CD4-positive, alpha-beta T cell treated with Interleukin-17A for 4 hours (primary cell): ENCODE measurements at regions not wholly inside any gene's neighbourhood (a gene's known extent, or its start where the extent isn't known, plus 50 kb on each side); places are given as distances from the start of the nearest gene placed in this dataset.
A peak's percentile ranks its signal among the peaks of the same experiment; 100 is the strongest.

Source experiments
- DNase-seq: peaks from one replicate; pipeline ENCODE4 v3.0.0-alpha.2; 2020; ENCODE audit warnings: mixed read lengths

DNA sequence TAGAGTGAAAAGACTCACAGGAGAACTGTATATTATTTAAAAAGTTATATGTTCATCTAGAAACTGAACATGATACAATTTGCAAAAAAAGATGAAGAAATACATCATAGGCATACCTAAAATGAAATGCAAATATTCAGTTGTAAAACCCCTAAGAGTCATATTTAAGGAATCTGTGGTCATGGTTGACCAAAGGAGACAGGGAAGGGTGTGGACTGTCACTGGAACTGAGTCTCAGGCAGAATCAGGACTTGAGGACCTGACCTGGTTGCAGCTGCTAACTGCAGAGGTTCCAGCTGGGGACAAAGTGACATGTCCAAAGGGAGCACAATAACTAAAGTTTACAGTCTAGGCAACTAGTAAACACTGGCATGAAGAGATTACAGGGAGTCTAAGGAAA is 211.3 kb upstream of the RAG2 start:
- no peak for DNase-seq

DNA sequence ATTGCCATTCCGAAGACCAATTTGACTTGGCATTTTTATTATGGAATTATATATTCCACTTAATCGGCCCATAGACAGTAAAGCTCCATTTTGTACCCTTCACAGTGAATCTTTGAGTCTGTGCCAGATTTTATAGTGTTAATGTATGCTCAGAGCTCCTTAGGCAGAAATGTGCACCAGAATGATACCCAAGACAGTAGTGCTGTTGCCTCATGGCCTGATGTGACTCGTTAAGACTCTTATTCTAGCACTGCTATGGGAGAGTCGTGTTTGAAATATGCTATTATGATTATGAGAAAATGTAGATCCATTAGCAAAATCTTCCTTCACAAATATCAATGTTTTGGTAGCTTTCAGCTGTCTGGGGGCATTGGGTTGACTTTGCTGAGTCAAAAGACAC is 209.8 kb upstream of the RAG2 start:
- no peak for DNase-seq

DNA sequence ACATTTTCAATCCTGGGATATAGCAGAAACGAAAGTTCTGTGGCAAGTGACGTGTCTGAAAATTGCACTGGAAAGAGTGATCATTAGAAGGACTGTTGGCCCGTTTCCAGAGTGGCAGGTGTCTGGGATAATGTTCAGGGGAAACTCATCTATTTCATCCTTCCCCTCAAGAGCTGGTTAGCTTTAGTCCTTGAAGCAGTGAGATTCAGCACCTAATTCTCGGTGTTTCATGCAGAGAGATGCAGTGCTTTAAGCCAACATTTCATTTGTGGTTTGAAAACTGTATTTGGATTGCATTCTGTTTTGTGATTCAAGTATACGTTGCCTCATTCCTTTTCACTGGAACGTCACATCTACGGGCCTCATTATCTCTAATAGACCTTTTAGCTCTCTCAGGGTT is 205.0 kb upstream of the RAG2 start:
- no peak for DNase-seq

DNA sequence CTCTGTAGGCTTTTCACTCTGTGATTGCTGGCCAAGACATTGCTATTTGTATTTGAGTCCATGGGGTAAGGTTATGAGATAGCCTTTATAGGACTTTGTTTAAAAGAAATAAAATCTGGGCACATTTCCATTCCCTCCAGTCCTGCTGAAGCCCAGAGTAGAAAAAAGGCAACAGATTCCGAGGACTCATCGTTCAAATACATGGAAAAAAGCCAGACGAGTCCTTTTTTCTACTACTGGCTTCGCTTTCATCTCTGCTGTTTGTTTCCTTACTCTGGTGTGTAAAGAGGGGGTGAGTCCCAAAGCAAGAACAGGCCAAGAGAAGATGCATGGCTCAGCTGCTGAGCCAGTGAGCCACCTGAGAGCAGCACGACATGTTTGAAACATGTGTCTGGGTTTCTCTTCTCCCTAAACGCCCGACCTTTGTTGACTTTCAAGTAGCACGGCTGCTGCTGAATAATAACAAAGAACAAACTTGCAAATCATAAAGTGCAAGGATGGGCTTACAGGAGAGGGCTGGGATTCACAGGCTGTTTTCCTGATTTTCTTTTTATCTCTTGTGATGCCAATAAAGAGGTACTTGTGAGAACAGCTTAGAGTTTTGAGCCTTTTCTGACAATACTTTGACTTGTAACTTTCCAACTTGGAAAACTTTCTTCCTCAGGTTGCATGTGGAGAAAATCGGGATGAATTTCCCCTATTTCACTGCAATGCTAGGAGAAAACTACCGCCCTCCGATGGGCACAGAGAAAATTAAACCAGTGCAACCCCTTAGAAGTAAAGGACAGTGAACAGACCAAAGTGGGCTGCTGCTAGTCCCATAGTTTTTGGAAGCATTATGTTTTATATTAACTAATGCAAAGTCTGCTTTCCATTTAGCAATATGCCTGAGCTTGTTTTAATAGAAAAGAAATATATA is 195.2 kb upstream of the RAG2 start:
- no peak for DNase-seq

DNA sequence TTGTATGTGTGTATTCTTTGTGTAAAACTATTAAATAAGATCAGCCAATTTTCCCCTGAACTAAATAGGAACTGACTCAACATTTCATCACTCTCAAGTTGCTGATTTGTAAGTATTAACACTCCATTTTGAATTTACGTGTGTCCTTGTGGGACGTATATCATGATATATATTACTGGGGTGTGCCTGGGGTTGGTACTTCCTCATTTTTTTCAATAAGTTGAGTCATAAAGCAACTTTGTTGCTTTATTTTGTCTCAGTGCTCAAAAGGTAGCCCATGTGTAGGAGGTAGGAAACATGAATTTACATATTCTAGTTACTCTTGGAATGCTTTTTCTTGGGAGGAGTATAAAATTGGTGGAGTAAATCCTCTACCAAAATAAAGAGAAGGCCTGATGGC is 193.9 kb upstream of the RAG2 start:
- DNase-seq: no peak

DNA sequence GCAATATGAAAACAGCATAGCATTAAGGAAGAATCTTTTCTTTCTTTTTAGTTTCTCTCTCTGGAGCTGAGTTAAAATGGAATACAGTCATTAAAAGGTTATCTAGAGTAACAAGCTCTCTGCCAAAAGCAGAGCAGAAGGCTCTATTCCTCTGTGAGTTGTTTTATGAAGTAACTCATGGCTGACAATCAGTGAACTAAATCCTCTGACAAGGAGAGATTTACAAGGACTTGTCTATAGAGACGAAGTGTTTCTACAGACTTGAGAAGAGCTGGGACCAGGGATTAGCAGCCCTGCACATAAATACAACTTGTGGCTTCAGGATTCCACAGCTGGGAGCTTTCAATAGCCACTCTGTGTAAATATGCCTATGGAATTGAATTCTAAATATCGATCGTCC is 192.5 kb upstream of the RAG2 start:
- DNase-seq: no peak

DNA sequence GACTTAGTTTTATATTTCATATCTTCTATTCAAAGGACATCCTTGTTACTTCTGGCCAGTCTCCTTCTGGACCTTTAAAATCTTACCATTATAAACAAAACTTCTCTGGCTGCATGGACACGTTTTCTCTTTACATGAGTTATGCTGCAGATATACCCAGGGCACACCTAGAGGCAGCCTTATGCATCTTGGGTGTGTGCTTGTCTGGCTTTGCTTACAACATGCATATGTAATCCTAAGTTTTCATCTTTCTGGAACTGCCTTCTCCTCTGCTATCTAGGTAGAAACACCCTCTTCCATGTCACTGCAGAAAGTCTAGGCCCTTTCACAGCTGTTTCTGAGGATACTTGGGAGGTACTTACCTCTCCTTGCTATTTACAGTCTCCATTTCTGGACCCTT is 185.8 kb upstream of the RAG2 start:
- no peak for DNase-seq

DNA sequence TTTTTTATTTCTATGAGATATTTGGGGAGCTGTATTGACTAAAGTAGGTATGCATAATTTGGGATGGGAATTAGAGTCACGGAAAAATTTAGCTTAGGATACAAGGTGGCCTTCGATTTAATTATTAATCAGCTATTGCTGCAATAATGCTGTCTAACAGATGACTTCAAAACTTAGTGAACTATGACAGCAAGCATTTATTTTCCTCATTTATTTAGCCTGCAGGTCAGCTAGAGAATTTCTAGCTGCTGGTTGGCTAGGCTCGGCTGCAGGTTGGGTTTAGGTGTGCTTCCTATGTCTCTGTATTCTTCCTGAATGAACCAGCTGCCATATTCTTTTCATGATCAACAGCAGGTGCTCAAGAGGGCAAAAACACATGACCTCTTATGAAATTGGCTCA is 181.8 kb upstream of the RAG2 start:
- no peak for DNase-seq

DNA sequence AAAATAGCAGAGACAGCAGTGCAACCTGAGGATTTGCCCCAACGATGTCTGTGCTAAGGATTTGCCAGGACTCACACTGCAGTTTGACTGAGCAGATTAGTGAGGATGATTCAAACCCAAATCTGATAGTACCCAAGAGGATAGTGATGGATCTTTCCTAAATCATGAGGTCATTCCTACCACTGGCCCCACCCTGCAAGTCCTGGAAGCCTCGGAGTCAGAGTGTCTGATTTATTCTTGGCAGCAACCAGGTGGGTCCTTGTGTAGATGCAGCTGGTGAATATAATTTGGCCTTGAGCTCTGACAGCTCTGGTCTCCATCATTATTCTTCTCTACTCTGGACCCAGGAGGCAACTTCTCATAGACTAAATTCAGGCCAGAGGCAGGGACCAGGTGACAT is 179.3 kb upstream of the RAG2 start:
- no peak for DNase-seq

DNA sequence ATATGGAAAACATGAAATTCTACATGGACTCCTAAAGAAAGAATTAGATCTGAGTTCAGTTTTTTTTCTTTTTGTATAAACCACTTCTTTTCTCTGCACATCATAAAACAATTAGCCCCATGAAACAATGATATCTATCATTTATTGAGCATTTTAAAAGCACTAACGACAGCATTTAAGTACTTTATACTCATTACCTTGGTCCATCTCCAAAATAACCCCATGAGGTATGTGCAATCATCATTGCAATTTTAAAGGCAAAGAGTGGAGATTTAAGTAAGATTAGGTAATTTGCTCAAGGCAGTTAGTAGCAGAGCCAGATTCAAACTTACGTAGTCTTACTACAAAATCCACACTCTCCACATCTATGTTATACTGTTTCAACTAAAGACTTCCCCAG is 177.7 kb upstream of the RAG2 start:
- DNase-seq: no peak

DNA sequence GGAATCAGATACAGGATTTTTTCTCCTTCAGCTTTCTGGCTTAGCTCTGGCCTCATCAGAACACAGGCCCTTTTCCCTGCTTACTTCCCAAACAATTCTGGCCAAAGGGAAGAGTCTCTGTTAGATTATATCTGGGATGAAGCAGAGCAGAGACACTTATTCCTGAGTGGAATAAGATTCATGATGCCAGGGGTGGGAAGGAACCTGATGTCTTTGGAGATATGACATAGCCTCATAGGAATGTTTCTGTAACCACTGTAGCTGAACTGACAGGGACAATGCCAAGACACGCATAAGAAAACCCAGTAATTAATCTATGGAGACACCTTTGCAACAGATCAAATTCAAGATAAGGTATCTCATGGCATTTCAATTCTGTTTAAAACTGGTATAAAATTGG is 177.1 kb upstream of the RAG2 start:
- DNase-seq: no peak

DNA sequence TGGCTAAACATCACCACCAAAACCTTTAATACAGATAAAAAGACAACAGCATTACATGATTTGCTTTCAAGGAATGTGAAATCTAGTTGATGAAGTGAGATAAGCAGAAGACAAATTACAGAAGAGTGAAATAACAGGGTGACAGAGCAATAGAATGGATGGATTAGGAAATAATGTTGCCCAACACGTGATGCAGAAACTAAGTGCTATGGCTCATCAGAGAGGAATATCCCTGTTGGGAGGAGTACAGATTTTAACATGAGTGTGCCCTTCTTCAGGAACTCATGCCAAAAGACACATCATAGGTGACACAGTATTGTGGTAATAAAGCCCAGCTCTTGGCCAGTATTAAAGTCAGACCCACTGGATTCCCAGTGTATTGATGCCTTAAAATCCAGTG is 176.6 kb upstream of the RAG2 start:
- no peak for DNase-seq

DNA sequence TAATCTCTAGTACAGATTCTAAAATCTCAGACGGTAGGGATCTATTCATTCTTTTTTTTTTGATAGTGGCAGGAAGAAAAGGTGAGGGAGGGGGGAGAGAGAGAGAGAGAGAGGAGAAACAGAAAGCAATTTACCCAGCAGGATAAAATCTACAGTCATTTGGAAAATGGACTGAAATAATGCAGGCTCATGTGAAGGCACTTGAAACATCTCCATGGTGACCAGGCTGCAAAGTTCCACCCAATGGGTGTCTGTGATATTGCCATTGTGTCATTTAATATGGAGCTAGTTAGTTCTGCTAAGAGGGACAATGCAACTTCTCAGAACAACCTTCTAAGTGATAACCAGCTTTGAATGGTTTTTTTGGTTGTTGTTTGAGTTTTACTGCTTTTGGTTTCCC is 165.2 kb upstream of the RAG2 start:
- DNase-seq: no peak

DNA sequence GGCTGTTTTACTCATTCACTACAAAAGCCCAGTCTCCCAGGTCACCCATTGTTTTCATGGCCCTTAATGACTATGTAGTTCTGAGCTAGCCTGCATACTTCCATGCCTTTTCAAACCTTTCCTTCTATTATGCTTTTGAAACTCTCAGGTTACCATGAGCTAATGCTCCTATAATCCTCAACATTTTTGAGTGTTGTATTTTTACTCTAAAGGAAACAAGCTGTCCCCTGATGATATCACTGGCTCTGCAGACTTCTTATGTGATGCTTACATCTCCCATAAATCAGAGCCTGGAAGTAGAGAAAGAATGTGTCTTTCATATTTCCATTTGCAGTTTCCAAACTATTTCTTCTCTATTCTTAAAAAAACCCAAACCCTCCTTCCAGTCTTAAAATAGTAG is 159.0 kb upstream of the RAG2 start:
- DNase-seq: no peak

DNA sequence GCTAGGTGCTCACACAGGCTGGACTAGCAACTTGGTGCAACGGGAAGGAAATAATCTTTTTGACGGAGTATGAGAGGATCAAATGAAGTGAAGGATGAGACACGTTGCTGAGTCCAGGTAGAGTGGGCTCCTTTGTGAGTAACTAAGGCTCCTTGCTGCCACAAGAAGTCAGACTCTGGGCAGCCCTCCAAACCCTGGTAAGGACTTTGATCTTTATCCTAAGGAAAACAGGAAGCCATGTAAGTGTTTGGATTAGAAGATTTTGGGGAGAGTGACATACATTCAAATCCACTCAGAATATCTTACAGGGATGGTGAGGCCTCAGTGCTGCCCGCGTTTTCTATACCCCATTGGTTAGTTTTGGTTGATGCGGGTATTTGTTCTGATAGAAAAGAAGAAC is 155.9 kb upstream of the RAG2 start:
- DNase-seq: no peak

DNA sequence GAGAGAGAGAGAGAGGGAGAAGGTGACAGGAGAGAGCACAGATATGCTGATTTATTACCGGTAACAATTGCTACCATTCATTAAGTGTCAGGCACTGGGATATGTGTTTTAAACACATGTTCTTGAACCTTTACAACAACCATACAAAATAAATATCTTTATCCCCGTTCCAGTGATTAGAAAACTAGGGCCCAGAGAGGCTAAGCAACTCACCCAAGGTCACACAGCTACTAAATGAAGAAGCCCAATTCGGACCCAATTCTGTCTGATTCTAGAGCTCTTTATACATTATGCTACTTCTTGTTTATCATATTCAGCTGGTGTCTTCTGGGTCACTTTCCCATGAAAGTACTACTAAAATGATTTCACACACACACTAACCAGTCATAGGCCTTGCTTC is 154.0 kb upstream of the RAG2 start:
- no peak for DNase-seq

DNA sequence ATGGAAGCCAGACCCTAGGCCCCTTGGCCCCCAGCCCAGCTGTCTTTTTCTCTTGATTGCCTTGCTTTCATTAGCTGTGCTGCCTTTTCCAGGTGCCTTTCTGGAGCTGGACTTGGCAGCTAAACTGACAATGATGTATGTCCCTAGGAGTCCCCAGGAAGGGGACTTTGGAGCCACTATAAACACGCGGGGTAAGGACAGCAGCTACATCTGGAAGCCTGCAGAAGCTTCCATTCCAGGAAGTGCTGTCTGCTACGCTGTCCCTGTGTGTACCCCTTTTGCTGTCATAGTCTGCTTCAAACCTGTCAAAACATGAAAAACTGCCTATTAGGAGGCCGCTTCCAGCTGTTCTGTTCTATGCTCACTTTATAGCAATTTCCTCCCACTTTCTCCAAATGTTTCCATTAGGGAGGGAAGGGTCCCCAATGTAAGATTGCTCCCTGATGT is 153.3 kb upstream of the RAG2 start:
- no peak for DNase-seq

DNA sequence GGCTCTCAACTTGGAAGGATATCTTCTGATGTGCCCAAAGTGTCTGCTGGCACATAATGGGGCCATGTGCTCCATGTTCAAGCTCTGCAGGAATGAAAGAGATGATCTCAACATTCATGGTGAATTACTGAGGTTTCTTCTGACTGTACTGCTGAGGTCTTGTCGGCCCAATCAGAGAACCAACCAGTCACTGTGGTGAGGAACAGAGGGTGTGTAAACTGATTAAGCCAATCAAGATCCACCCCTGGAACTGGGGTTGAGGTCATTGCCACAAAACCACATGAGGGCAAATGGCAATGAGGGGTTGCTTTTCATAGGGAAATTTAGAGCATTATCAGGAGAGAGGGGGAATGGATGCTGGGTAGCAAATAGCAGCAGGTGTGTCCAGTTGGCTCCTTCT is 152.3 kb upstream of the RAG2 start:
- no peak for DNase-seq

DNA sequence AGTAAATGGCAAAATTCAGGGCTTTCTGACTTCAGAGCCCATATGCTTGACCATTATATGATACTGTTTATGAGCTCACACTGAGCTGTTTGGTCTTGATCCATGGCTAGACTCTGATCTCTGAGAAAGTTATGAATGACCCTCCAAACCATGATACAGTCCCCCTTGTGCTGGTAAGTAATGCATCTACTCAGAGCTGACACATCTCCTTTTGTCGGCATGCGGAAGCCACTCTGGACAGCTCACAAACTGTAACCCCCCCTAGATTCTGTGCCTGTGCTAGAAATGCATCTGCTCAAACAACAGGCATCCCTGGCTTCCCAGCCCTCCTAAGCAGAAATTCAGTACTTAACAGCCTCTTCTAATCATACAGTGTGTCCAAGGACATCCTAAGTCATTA is 150.8 kb upstream of the RAG2 start:
- no peak for DNase-seq

DNA sequence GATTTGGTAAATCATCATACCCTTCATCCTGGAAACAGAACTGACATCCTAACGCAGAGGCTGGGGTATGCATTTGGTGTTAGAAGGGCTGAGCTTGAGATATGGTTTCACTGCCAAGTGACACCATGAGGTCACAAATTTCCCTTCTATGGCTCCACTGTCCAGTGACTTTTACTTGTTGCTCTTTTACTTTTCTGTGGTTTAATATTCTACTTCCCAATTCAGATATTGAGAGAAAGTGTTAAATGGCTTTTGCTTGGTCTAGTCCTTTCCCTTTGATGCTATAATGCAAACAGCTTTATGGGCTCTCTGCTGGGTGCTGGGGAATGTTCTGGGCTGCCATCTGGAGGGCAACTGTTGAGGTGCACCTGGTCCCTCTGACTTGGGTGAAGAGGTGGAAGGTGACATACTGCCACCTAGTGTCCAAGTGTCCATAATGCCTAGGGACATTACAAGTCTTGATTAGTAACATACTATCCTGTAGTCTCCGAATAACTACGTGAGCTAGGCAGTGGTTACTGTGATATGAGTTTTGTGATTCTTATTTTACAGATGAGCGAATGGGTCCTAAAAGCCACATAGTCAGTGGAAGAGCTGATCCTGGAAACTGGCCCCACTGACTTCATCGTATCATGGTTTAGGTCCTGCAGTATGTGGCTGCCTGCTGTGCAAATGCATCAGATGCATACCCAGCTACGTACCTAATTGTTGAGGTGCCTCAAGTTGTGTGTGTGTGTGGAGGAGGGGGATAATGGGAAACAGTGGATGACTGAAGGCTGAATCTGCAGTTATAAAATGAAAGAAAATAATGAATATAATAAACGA is 149.1 kb upstream of the RAG2 start:
- peak; percentile 73 for DNase-seq

DNA sequence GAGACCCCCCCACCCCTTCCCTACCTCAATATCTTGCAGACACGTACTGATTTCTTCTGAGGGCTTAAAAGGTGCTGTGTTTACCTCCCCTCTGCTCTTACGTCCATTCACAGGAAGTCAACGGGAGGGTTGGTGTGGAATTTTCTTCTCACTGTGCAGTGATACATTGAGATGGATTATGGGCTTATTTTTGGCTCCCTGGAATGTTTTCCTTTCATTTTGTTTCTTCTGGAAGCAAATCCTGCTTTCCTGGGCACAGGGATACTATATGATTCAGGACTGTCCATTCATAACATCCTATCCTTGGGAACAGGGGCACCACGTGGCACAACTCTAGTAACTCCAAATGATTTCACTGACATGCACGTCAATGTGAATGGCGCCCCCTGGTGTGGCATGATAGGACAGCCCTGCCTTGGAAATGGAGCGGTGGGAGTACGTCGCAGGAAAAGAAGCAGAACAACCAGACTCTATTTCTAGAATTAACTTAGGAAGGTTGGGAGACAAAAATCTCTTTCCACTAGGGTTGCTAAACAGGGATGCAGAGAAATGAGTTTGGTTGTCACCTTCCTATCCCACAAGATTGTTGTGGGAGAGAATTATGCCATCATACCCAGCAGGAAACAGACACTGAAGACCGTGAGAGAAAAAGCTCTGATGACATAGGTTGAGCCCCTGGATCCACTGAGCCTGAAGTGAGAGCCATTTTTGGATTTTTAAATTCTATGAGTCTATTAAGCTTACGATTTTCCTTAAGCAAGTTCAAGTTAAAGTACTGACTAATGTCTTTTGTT is 146.5 kb upstream of the RAG2 start:
- peak; percentile 63 for DNase-seq

DNA sequence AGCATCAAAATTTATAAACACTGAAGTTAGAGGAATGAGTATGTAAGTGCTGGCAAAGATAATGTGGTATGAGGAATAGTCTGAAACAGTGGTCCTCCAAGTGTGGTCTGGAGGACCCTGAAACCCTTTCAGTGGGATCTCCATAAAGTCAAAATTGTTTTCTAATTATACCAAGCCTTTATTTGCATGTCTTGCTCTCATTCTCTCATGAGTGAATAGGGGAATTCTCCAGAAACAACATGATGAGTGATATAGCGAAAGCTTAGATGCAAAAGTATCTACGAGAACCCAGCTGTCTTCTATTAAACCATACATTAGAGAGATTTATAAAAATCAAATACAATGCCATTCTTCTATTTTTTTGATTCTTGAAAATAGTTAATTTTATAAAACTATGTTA is 145.0 kb upstream of the RAG2 start:
- no peak for DNase-seq

DNA sequence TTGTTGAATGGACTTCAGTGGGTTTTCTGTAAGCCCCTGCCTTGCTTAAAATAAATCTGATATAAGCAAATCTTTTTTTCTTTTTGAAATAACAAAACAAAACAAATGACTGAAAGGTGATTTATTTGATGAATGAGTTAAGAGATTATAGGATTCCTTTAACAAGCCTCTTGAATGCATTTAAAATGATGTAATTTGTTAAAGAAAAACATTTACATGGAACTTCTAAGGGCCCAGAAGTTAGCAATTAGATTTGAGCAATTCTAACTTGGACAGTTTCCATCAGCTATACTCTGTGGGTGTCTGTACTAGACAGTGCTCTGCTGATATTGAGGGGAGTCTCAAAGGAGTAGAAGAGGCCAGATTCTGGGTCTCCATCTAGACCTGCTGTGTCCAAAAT is 143.5 kb upstream of the RAG2 start:
- no peak for DNase-seq
